Naive thymus-derived CD8-positive, alpha-beta T cell (primary cell): ENCODE measurements at regions not wholly inside any gene's neighbourhood (a gene's known extent, or its start where the extent isn't known, plus 50 kb on each side); places are given as distances from the start of the nearest gene placed in this dataset.

Source experiments
- ATAC-seq, 2 donors: fragments of 150-1000 bp; cut with Tn5 transposase in 1 of 2; sonication (Bioruptor Pico), chemical (Tn5 transposase) in 1 of 2; 1 replicate in 1 of 2; 2 replicates in 1 of 2; pipeline ENCODE4 v1.10.0; 2021; ENCODE audit warnings: mild to moderate bottlenecking in 2 of 2, moderate library complexity in 2 of 2
- POLR2A ChIA-PET: fragments of 350-600 bp; sonication (Branson Sonifier 250); formaldehyde crosslinking; loops from one replicate; lab custom pipeline; 2021; ENCODE audit warnings: antibody characterized with exemption; lab: Charles Lee
- DNase-seq, 10 donors: peaks; one replicate each; pipeline versions ENCODE4 v3.0.0 to v3.0.0-alpha.2; 2020 to 2022
- H3K27ac Mint-ChIP-seq, 10 donors: one replicate each; pipeline ENCODE4 v1.8.0; 2020 to 2022; ENCODE audit warnings: mild to moderate bottlenecking in 10 of 10, mixed read lengths in 10 of 10, moderate library complexity in 4 of 10, inconsistent platforms in 1 of 10
- H3K27me3 Mint-ChIP-seq, 5 donors: one replicate each; pipeline ENCODE4 v1.8.0; 2021 to 2022; ENCODE audit warnings: mixed read lengths in 5 of 5
- H3K36me3 Mint-ChIP-seq, 3 donors: one replicate each; pipeline ENCODE4 v1.8.0; 2020 to 2022; ENCODE audit warnings: mixed read lengths in 3 of 3, mild to moderate bottlenecking in 2 of 3, inconsistent platforms in 1 of 3
- H3K4me1 Mint-ChIP-seq, 4 donors: one replicate each; pipeline ENCODE4 v1.8.0; 2021 to 2022; ENCODE audit warnings: mixed read lengths in 4 of 4
- H3K4me3 Mint-ChIP-seq, 10 donors: one replicate each; pipeline ENCODE4 v1.8.0; 2020 to 2022; ENCODE audit warnings: mild to moderate bottlenecking in 10 of 10, mixed read lengths in 10 of 10, moderate library complexity in 6 of 10, inconsistent platforms in 1 of 10
- H3K9me3 Mint-ChIP-seq, 9 donors: one replicate each; pipeline ENCODE4 v1.8.0; 2020 to 2022; ENCODE audit warnings: mixed read lengths in 9 of 9, mild to moderate bottlenecking in 3 of 9, inconsistent platforms in 1 of 9, moderate library complexity in 1 of 9

- Mint-ChIP-seq H3K4me3 (no peak overlapping the region), H3K27me3 (peaks cover 0 to 13% (median 0%) of the 10 kb centered on the region in 5 donors), H3K27ac (no peak overlapping the region), H3K4me1 (no peaks in the 10 kb centered on the region), H3K9me3 (peaks cover 0 to 3% (median 0%) of the 10 kb centered on the region in 9 donors), H3K36me3 (peaks cover 0 to 3% (median 0%) of the 10 kb centered on the region in 3 donors)
- POLR2A ChIA-PET, result no interaction called here
- DNase-seq, result no peak
- no peak for ATAC-seq
These were observed 62.6 kb upstream of the SYTL5 start for GRCh38 chrX:37943554-37944344.

GRCh38 chrX:37946197-37946596 lies 60.2 kb upstream of the SYTL5 start:
- Mint-ChIP-seq H3K9me3 (peaks cover 0 to 6% (median 0%) of the 10 kb centered on the region in 9 donors), H3K27ac (no peak overlapping the region), H3K27me3 (peaks cover 0 to 13% (median 0%) of the 10 kb centered on the region in 5 donors), H3K36me3 (peaks cover 0 to 6% (median 0%) of the 10 kb centered on the region in 3 donors), H3K4me3 (no peak overlapping the region), H3K4me1 (no peaks in the 10 kb centered on the region)
- DNase-seq, result no peak
- no peak for ATAC-seq
- POLR2A ChIA-PET, result no interaction called here

DNA sequence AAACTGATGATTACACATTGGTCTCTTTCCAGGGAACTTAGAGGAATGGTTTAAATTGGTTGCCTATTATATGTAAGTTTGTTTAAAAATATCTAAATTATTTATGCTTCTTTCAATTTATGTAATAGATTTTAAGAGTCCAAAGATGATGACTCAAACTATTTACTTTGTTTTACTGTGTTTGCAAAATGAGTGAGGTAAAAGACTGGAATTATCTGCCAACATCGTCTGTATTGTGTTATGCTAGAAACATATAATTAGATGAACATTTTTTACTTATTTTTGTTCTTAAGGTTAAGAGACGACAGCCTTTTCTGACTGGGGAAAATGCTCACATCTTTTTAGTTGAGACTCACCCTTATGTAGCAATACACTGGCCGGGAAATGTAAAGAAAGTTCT lies 51.1 kb upstream of the SYTL5 start:
- H3K36me3 Mint-ChIP-seq, result no peaks in the 10 kb centered on the region
- DNase-seq, result no peak
- no peaks in the 10 kb centered on the region for H3K9me3 Mint-ChIP-seq
- H3K4me3 Mint-ChIP-seq, result no peak overlapping the region
- no peak for ATAC-seq
- H3K4me1 Mint-ChIP-seq, result peaks cover 0 to 1% (median 0%) of the 10 kb centered on the region in 4 donors
- POLR2A ChIA-PET, result no interaction called here
- no peak overlapping the region for H3K27ac Mint-ChIP-seq
- H3K27me3 Mint-ChIP-seq, result peaks cover 0 to 5% (median 0%) of the 10 kb centered on the region in 5 donors

- no peaks in the 10 kb centered on the region for H3K36me3 Mint-ChIP-seq
- DNase-seq (no peak), ATAC-seq (no peak)
- no peak overlapping the region for H3K4me3 Mint-ChIP-seq
- H3K9me3 Mint-ChIP-seq, result no peaks in the 10 kb centered on the region
- H3K4me1 Mint-ChIP-seq, result peaks cover 0 to 2% (median 0%) of the 10 kb centered on the region in 4 donors
- no peak overlapping the region for H3K27ac Mint-ChIP-seq
- peaks cover 0 to 5% (median 0%) of the 10 kb centered on the region in 5 donors for H3K27me3 Mint-ChIP-seq
- POLR2A ChIA-PET, result no interaction called here
These were observed 50.1 kb upstream of the SYTL5 start for GRCh38 chrX:37956223-37956622.
